Neuronal stem cell (in vitro differentiated cells): ENCODE measurements at regions not wholly inside any gene's neighbourhood (a gene's known extent, or its start where the extent isn't known, plus 50 kb on each side); places are given as distances from the start of the nearest gene placed in this dataset.
A peak's percentile ranks its signal among the peaks of the same experiment; 100 is the strongest.

ENCODE experiments used
- DNase-seq: peaks from one replicate; pipeline ENCODE4 v3.0.0-alpha.2; 2013; ENCODE audit warnings: low spot score
- H2AFZ ChIP-seq: one replicate; pipeline ENCODE4 v1.6.1; 2013; ENCODE audit warnings: mild to moderate bottlenecking, low read length, inconsistent platforms
- H2AK5ac ChIP-seq: 2 replicates; pipeline ENCODE4 v1.6.1; 2013; ENCODE audit warnings: low read depth, mild to moderate bottlenecking, inconsistent platforms, low read length, moderate library complexity, mixed read lengths
- H2BK120ac ChIP-seq: 2 replicates; pipeline ENCODE4 v1.6.1; 2013; ENCODE audit warnings: low read depth, mild to moderate bottlenecking, inconsistent platforms, low read length, moderate library complexity, mixed read lengths
- H2BK12ac ChIP-seq: one replicate; pipeline ENCODE4 v1.6.1; 2013; ENCODE audit warnings: low read length, inconsistent platforms
- H2BK15ac ChIP-seq: 2 replicates; pipeline ENCODE4 v1.6.1; 2013; ENCODE audit warnings: mild to moderate bottlenecking, low read length, inconsistent platforms, mixed read lengths
- H2BK5ac ChIP-seq: one replicate; pipeline ENCODE4 v1.6.1; 2013; ENCODE audit warnings: inconsistent platforms, mild to moderate bottlenecking, low read length, moderate library complexity
- H3K14ac ChIP-seq: one replicate; pipeline ENCODE4 v1.6.1; 2013; ENCODE audit warnings: low read length, inconsistent platforms
- H3K18ac ChIP-seq: 2 replicates; pipeline ENCODE4 v1.6.1; 2013; ENCODE audit warnings: low read length, inconsistent platforms
- H3K23ac ChIP-seq: 2 replicates; pipeline ENCODE4 v1.6.1; 2013; ENCODE audit warnings: low read depth, mild to moderate bottlenecking, mixed read lengths, low read length, inconsistent platforms; ENCODE audit not compliant: poor library complexity
- H3K27ac ChIP-seq: replicated peaks from 3 replicates; pipeline ENCODE4 v1.5.1; 2013; ENCODE audit warnings: low read length, inconsistent platforms
- H3K27me3 ChIP-seq, 3 experiments: 2 replicates each; pipeline ENCODE4 v1.6.1; 2013; ENCODE audit warnings: low read length in 3 of 3, mild to moderate bottlenecking in 2 of 3, inconsistent platforms in 1 of 3, low read depth in 1 of 3, mixed read lengths in 1 of 3, moderate library complexity in 1 of 3; ENCODE audit not compliant: control insufficient read depth in 3 of 3, insufficient read depth in 3 of 3
- H3K36me3 ChIP-seq, 2 donors: replicated peaks in 1 of 2; 2 replicates each; pipeline ENCODE4 v1.6.1; 2013; ENCODE audit warnings: low read length in 2 of 2; ENCODE audit not compliant: control insufficient read depth in 2 of 2, insufficient read depth in 2 of 2
- H3K4ac ChIP-seq: 2 replicates; pipeline ENCODE4 v1.6.1; 2013; ENCODE audit warnings: inconsistent platforms, mild to moderate bottlenecking, low read length, moderate library complexity
- H3K4me1 ChIP-seq, 2 donors: 1 replicate in 1 of 2; 2 replicates in 1 of 2; pipeline ENCODE4 v1.6.1; 2013; ENCODE audit warnings: low read length in 2 of 2, low read depth in 1 of 2; ENCODE audit not compliant: control insufficient read depth in 2 of 2, insufficient read depth in 1 of 2
- H3K4me2 ChIP-seq: one replicate; pipeline ENCODE4 v1.6.1; 2013; ENCODE audit warnings: mild to moderate bottlenecking, low read length, inconsistent platforms; ENCODE audit not compliant: insufficient read depth, poor library complexity, severe bottlenecking
- H3K4me3 ChIP-seq, 2 donors: 2 replicates each; pipeline ENCODE4 v1.5.1; 2013; ENCODE audit warnings: low read length in 2 of 2, mild to moderate bottlenecking in 2 of 2, inconsistent platforms in 1 of 2, moderate library complexity in 1 of 2
- H3K79me1 ChIP-seq: one replicate; pipeline ENCODE4 v1.6.1; 2013; ENCODE audit warnings: low read depth, mild to moderate bottlenecking, inconsistent platforms, low read length, moderate library complexity
- H3K9ac ChIP-seq: one replicate; pipeline ENCODE4 v1.6.1; 2013; ENCODE audit warnings: mild to moderate bottlenecking, low read depth, low read length, inconsistent platforms; ENCODE audit not compliant: poor library complexity
- H3K9me3 ChIP-seq, 2 donors: replicated peaks in 1 of 2; 2 replicates each; pipeline versions ENCODE3 to v1.6.1; 2013; ENCODE audit warnings: low read length in 2 of 2, mild to moderate bottlenecking in 2 of 2, inconsistent platforms in 1 of 2, low read depth in 1 of 2, mixed read lengths in 1 of 2, moderate library complexity in 1 of 2; ENCODE audit not compliant: control insufficient read depth in 2 of 2, insufficient read depth in 1 of 2
- H4K8ac ChIP-seq: one replicate; pipeline ENCODE4 v1.6.1; 2013; ENCODE audit warnings: low read depth, mild to moderate bottlenecking, inconsistent platforms, low read length, moderate library complexity
- H4K91ac ChIP-seq: one replicate; pipeline ENCODE4 v1.6.1; 2013; ENCODE audit warnings: low read length, low read depth, mild to moderate bottlenecking, inconsistent platforms; ENCODE audit not compliant: poor library complexity
- WGBS, 2 donors: extraction: QIAGEN DNeasy Blood & Tissue Kit; methylation state at CpG; one replicate each; pipeline ENCODE4 v1.1.7; 2013; ENCODE audit warnings: missing lambda C conversion rate in 2 of 2, mixed read lengths in 1 of 2; ENCODE audit not compliant: insufficient read length in 2 of 2, insufficient replicate concordance in 1 of 2; ENCODE audit errors: extremely low coverage in 2 of 2; 5-methylcytosine and 5-hydroxymethylcytosine counted together

DNA sequence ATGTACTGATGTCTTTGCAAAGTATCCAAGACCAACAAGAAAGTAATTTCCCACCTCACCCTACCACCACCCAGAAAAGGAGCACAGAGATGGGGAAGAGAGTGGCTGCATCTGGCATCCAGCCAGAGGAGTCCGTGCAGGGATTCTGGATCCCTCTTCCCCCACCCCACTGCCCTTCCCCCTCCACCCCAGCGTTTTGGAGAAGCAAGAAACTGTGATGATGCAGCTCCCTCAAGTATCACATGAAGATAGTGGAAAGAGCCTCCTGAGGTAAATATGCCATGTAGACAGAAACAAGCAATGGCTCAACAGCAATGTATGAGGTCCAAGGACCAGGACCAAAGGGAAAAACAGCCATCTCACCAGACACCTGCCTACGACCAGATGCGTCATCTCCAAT lies 153.8 kb downstream of the DEPDC1B start:
- Histone ChIP-seq H3K36me3 (no peaks in the 10 kb centered on the region), H3K14ac (no peak overlapping the region), H3K23ac (no peak overlapping the region), H2BK120ac (no peak overlapping the region), H3K4me2 (no peak overlapping the region), H2BK15ac (no peak overlapping the region), H3K4me1 (peaks cover 3 to 7% of the 10 kb centered on the region in 2 donors), H3K79me1 (no peaks in the 10 kb centered on the region), H2AFZ (no peak overlapping the region), H4K8ac (no peak overlapping the region), H2AK5ac (no peak overlapping the region), H3K9me3 (no peaks in the 10 kb centered on the region), H3K4ac (no peak overlapping the region), H3K4me3 (no peak overlapping the region), H3K27me3 (no peaks in the 10 kb centered on the region), H2BK5ac (no peak overlapping the region), H2BK12ac (no peak overlapping the region), H4K91ac (no peak overlapping the region), H3K18ac (no peak overlapping the region), H3K9ac (no peak overlapping the region), H3K27ac (no peak overlapping the region)
- no CpG with 5 or more reads among the region's 4 CpGs for WGBS, 2 donors
- no peak for DNase-seq

DNA sequence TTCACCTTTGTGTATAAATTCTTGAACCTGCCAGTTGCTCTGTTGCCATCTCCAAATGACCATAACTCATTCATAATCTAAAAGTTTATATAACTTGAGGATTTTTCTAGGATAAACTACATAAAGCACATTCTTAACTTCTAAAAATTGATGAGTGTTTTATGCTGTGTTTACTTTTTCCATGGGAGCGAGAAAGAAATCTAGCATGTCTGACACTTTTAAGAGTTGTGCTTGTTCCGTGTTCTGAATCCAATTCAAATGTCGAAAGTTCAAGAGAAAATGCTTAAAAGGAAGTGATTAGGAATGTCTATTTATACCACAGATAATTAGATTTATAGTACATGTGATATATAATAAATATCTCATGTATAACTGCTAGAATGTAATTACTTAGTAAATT lies 154.4 kb downstream of the DEPDC1B start:
- H3K4me1 ChIP-seq, result peaks cover 5 to 7% of the 10 kb centered on the region in 2 donors
- H3K27ac ChIP-seq, result no peak overlapping the region
- no peak overlapping the region for H2BK15ac ChIP-seq
- no peaks in the 10 kb centered on the region for H3K27me3 ChIP-seq
- no peak overlapping the region for H2AK5ac ChIP-seq
- no peak overlapping the region for H4K91ac ChIP-seq
- no peak overlapping the region for H2BK120ac ChIP-seq
- H3K79me1 ChIP-seq, result no peaks in the 10 kb centered on the region
- no peaks in the 10 kb centered on the region for H3K9me3 ChIP-seq
- H2AFZ ChIP-seq, result no peak overlapping the region
- no peak overlapping the region for H3K14ac ChIP-seq
- H2BK12ac ChIP-seq, result no peak overlapping the region
- WGBS, 2 donors, result no CpG with 5 or more reads among the region's 3 CpGs
- no peak overlapping the region for H3K9ac ChIP-seq
- no peak overlapping the region for H3K23ac ChIP-seq
- H3K36me3 ChIP-seq, result no peaks in the 10 kb centered on the region
- no peak overlapping the region for H3K4ac ChIP-seq
- H3K18ac ChIP-seq, result no peak overlapping the region
- DNase-seq, result no peak
- H3K4me2 ChIP-seq, result no peak overlapping the region
- H4K8ac ChIP-seq, result no peak overlapping the region
- no peak overlapping the region for H3K4me3 ChIP-seq
- no peak overlapping the region for H2BK5ac ChIP-seq

DNA sequence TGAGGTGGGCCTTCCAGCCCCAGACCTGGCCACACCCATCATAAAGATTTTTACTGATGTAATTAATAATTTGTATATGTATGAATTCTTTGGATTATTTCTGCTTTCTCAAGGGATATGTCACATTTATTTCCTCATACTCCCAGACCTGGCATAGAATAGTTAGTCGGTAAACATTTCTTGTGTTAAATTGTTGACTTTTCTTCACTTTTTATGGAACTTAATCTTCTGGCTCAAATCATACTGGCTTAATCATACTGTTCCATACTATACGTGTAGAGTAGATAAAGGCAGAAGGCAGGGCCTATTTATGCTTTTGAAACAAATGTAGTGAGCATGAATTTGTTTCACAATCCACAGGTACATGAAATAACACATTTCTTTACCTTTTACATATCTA lies 155.8 kb downstream of the DEPDC1B start:
- H3K23ac ChIP-seq, result no peak overlapping the region
- H3K4me2 ChIP-seq, result no peak overlapping the region
- H2BK15ac ChIP-seq, result no peak overlapping the region
- H2BK5ac ChIP-seq, result no peak overlapping the region
- H3K4me3 ChIP-seq, result no peak overlapping the region
- no peak overlapping the region for H3K4ac ChIP-seq
- no peak overlapping the region for H3K27ac ChIP-seq
- no peak overlapping the region for H4K91ac ChIP-seq
- H3K79me1 ChIP-seq, result no peaks in the 10 kb centered on the region
- H3K36me3 ChIP-seq, result no peaks in the 10 kb centered on the region
- H3K14ac ChIP-seq, result no peak overlapping the region
- H2AK5ac ChIP-seq, result no peak overlapping the region
- no peak overlapping the region for H2BK12ac ChIP-seq
- H2BK120ac ChIP-seq, result no peak overlapping the region
- H3K4me1 ChIP-seq, result peaks cover 5 to 7% of the 10 kb centered on the region in 2 donors
- no CpG with 5 or more reads among the region's 2 CpGs for WGBS, 2 donors
- H2AFZ ChIP-seq, result no peak overlapping the region
- no peaks in the 10 kb centered on the region for H3K27me3 ChIP-seq
- H4K8ac ChIP-seq, result no peak overlapping the region
- no peaks in the 10 kb centered on the region for H3K9me3 ChIP-seq
- H3K18ac ChIP-seq, result no peak overlapping the region
- DNase-seq, result no peak
- H3K9ac ChIP-seq, result no peak overlapping the region

DNA sequence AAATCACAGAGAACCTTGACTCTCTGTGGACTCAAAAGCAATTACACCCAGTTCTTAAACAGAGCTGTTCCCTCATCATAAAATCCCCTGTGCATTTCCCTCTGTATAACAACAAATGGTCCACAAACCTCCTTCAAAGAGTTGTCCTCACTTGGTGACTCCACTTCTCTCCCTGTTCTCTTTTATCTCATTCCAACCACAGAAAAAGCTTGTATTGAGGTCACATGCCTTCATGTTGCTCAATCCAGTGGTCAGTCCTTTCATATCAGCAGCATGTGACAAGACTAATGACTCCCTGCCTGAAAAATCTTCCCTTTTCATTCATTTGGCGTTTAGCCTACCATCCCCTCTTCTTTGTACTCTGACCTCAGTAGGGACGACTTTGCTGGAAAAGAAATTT lies 158.0 kb downstream of the DEPDC1B start:
- Histone ChIP-seq H3K23ac (no peak overlapping the region), H4K8ac (no peak overlapping the region), H3K4me1 (peaks cover 5 to 7% of the 10 kb centered on the region in 2 donors), H3K4me2 (no peak overlapping the region), H3K79me1 (no peaks in the 10 kb centered on the region), H3K14ac (no peak overlapping the region), H3K18ac (no peak overlapping the region), H3K4ac (no peak overlapping the region), H3K36me3 (no peaks in the 10 kb centered on the region), H2BK120ac (no peak overlapping the region), H4K91ac (no peak overlapping the region), H3K9ac (no peak overlapping the region), H2BK5ac (no peak overlapping the region), H3K27me3 (no peaks in the 10 kb centered on the region), H3K4me3 (no peak overlapping the region), H2AFZ (peak overlapping the region; percentile 35), H3K9me3 (no peaks in the 10 kb centered on the region), H2BK15ac (no peak overlapping the region), H2AK5ac (no peak overlapping the region), H2BK12ac (no peak overlapping the region), H3K27ac (no peak overlapping the region)
- no CpG with 5 or more reads among the region's 2 CpGs for WGBS, 2 donors
- DNase-seq, result no peak
